HG02938 (cell line): ENCODE measurements at regions not wholly inside any gene's neighbourhood (a gene's known extent, or its start where the extent isn't known, plus 50 kb on each side); places are given as distances from the start of the nearest gene placed in this dataset.

Experiments used
- ATAC-seq: cut with Tn5 transposase; IDR thresholded peaks from one replicate; pipeline ENCODE4 v1.9.1; 2021; ENCODE audit warnings: mild to moderate bottlenecking, moderate library complexity; ENCODE audit not compliant: unreplicated experiment

- no peak for ATAC-seq
Measured at GRCh38 chr10:29238523-29239135, 50.2 kb upstream of the LYZL1 start.
